Vagina (tissue), 2 donors: ENCODE measurements at regions not wholly inside any gene's neighbourhood (a gene's known extent, or its start where the extent isn't known, plus 50 kb on each side); places are given as distances from the start of the nearest gene placed in this dataset.

Source experiments
- POLR2A ChIP-seq, 2 donors: fragments of 450-650 bp; IDR thresholded peaks; one replicate each; pipeline ENCODE4 v1.6.1; 2017; ENCODE audit warnings: antibody characterized with exemption in 2 of 2, mild to moderate bottlenecking in 2 of 2, moderate library complexity in 2 of 2
- TF ChIP-seq, protein P1 (sequence below), 3 experiments: fragments of 450-650 bp in 2 of 3; fragments of 200-600 bp in 1 of 3; sonication (generic) in 1 of 3; IDR thresholded peaks; one replicate each; pipeline ENCODE4 v1.5.1; 2017 to 2019; ENCODE audit warnings: antibody characterized with exemption in 3 of 3, mild to moderate bottlenecking in 2 of 3, moderate library complexity in 2 of 3

- TF ChIP-seq, protein P1, sequence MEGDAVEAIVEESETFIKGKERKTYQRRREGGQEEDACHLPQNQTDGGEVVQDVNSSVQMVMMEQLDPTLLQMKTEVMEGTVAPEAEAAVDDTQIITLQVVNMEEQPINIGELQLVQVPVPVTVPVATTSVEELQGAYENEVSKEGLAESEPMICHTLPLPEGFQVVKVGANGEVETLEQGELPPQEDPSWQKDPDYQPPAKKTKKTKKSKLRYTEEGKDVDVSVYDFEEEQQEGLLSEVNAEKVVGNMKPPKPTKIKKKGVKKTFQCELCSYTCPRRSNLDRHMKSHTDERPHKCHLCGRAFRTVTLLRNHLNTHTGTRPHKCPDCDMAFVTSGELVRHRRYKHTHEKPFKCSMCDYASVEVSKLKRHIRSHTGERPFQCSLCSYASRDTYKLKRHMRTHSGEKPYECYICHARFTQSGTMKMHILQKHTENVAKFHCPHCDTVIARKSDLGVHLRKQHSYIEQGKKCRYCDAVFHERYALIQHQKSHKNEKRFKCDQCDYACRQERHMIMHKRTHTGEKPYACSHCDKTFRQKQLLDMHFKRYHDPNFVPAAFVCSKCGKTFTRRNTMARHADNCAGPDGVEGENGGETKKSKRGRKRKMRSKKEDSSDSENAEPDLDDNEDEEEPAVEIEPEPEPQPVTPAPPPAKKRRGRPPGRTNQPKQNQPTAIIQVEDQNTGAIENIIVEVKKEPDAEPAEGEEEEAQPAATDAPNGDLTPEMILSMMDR (IDR thresholded peaks at IDR 0.05): no peak
- no peak for TF ChIP-seq POLR2A (IDR thresholded peaks at IDR 0.05)
Measured at GRCh38 chr10:130875897-130876472, 435.5 kb downstream of the TCERG1L start.
